ENCODE measurements at regions not wholly inside any gene's neighbourhood (a gene's known extent, or its start where the extent isn't known, plus 50 kb on each side); places are given as distances from the start of the nearest gene placed in this dataset.
A peak's percentile ranks its signal among the peaks of the same experiment; 100 is the strongest.

GRCh38 chr2:44052584-44052983 lies 56.8 kb upstream of the LRPPRC start:
- Histone ChIP-seq H3K56ac (replicated peaks; ENCODE audit: insufficient read length, low read depth, low read length) (no peak overlapping the region), H4K91ac (replicated peaks; ENCODE audit: insufficient read length, low read length) (no peak overlapping the region), H3K23me2 (ENCODE audit: low read depth, low read length) (no peaks in the 10 kb centered on the region), H3K79me2 (ENCODE audit: control insufficient read depth in 1 of 2, insufficient read depth in 2 of 2, low read length in 2 of 2) (no peaks in the 10 kb centered on the region), H2AFZ (ENCODE audit: low read length) (no peak overlapping the region), H2BK15ac (ENCODE audit: low read length) (0 out of 2 replicates have a peak overlapping the region, but pooled peaks have one; percentile 53), H3K4me2 (ENCODE audit: insufficient read depth in 1 of 2, low read depth in 2 of 2, low read length in 2 of 2) (no peak overlapping the region), H3K9ac (replicated peaks in 1 of 4; ENCODE audit: extremely low read depth in 1 of 4, low read depth in 3 of 4, low read length in 3 of 4) (no peak overlapping the region; a peak in 1 of 7 replicates), H3K23ac (ENCODE audit: insufficient read length) (no peak overlapping the region), H3K4me3 (ENCODE audit: extremely low read depth in 1 of 4, insufficient read depth in 2 of 4, low read depth in 3 of 4, low read length in 4 of 4) (no peak overlapping the region), H3K27ac (ENCODE audit: low read depth, low read length) (no peak overlapping the region), H3K4me1 (replicated peaks in 1 of 4; ENCODE audit: control insufficient read depth in 3 of 4, insufficient read depth in 4 of 4, low read length in 3 of 4) (peaks cover 3 to 14% (median 8%) of the 10 kb centered on the region in 4 experiments; a peak in 5 of 7 replicates), H2BK120ac (replicated peaks; ENCODE audit: low read depth, low read length) (no peak overlapping the region), H4K5ac (ENCODE audit: insufficient read length, low read depth, low read length) (no peak overlapping the region), H2BK5ac (ENCODE audit: low read depth, low read length) (no peak overlapping the region), H3K9me3 (ENCODE audit: insufficient read depth in 2 of 2, low read depth in 1 of 2, low read length in 1 of 2) (no peaks in the 10 kb centered on the region), H3K36me3 (ENCODE audit: control insufficient read depth in 2 of 4, insufficient read depth in 4 of 4, low read length in 3 of 4) (no peaks in the 10 kb centered on the region), H3K79me1 (ENCODE audit: low read depth, low read length) (no peaks in the 10 kb centered on the region), H2BK20ac (ENCODE audit: low read length) (peak overlapping the region; percentile 82; the same call in 1 of the 2 replicates), H3K4ac (replicated peaks; ENCODE audit: insufficient read length, low read depth, low read length) (no peak overlapping the region), H3K27me3 (replicated peaks in 1 of 4; ENCODE audit: control insufficient read depth in 3 of 4, extremely low read depth in 1 of 4, insufficient read depth in 3 of 4, low read length in 3 of 4) (no peaks in the 10 kb centered on the region; a peak in 1 of 7 replicates), H2BK12ac (ENCODE audit: low read depth, low read length) (no peak overlapping the region), H3K14ac (ENCODE audit: insufficient read length) (no peak overlapping the region), H3K18ac (ENCODE audit: extremely low read depth, low read length) (no peak overlapping the region), H2AK5ac (ENCODE audit: low read depth, low read length) (no peak overlapping the region), H4K20me1 (replicated peaks in 1 of 2; ENCODE audit: control insufficient read depth in 1 of 2, insufficient read depth in 2 of 2, low read length in 2 of 2) (no peaks in the 10 kb centered on the region), H4K8ac (ENCODE audit: extremely low read depth, insufficient read depth, low read length) (no peak overlapping the region)
- WGBS, 2 experiments (ENCODE audit: extremely low coverage in 1 of 2, insufficient coverage in 1 of 2, insufficient read length in 1 of 2, insufficient replicate concordance in 2 of 2, low coverage in 1 of 2, low lambda C conversion rate in 2 of 2, missing lambda C conversion rate in 1 of 2) = 94% methylated on average over 8 of the region's 8 CpGs; no CpG with 5 or more reads in 1 of the 2 experiments
- CTCF ChIA-PET (ENCODE audit: partially characterized antibody) = interaction anchor here (0.5 to 5.3 kb wide), 11 partner anchors 9 to 1007 kb away, joined by 3 to 39 read pairs (median 3); no protein-coding TSS in a partner anchor
- peak in 1 of 2 experiments; percentile 11; a peak in 1 of 4 replicates for TF ChIP-seq RAD21 (IDR thresholded peaks at IDR 0.05 in 1 of 2, conservative IDR thresholded peaks at IDR 0.05 in 1 of 2; ENCODE audit: low read depth in 2 of 2, low read length in 2 of 2)
- no peak for TF ChIP-seq HDAC6 (IDR thresholded peaks at IDR 0.05; ENCODE audit: low read depth, low read length)
- no peak for DNase-seq (ENCODE audit: low read depth in 1 of 2, low spot score in 2 of 2)
- POLR2A ChIA-PET (ENCODE audit: partially characterized antibody) = interaction anchor here (1.0 kb wide), 1 partner anchor 8 kb away, joined by 3 read pairs; no protein-coding TSS in a partner anchor
- FAIRE-seq = no peak
